ENCODE measurements at regions not wholly inside any gene's neighbourhood (a gene's known extent, or its start where the extent isn't known, plus 50 kb on each side); places are given as distances from the start of the nearest gene placed in this dataset.
A peak's percentile ranks its signal among the peaks of the same experiment; 100 is the strongest.
"Not testable (repeated sequence)": the region's sequence is repeated elsewhere in the genome, so short reads cannot be mapped to it uniquely, and the experiment has no call there.

- peak; percentile 45 for DNase-seq
These were observed 199.9 kb upstream of the COX10 start for GRCh38 chr17:13869331-13869940.

- no peak for DNase-seq
These were observed 198.0 kb upstream of the COX10 start for GRCh38 chr17:13871261-13871660.

GRCh38 chr17:13874134-13874533 lies 195.2 kb upstream of the COX10 start:
- no peak for DNase-seq

- no peak for DNase-seq
These were observed 194.5 kb upstream of the COX10 start for GRCh38 chr17:13874817-13875216.

- DNase-seq: no peak
These were observed 189.3 kb upstream of the COX10 start for GRCh38 chr17:13879961-13880466.

- DNase-seq: no peak
These were observed 185.6 kb upstream of the COX10 start for GRCh38 chr17:13883659-13884058.

- no peak for DNase-seq
These were observed 185.0 kb upstream of the COX10 start for GRCh38 chr17:13884347-13884746.

GRCh38 chr17:13885550-13885949 lies 183.8 kb upstream of the COX10 start:
- no peak for DNase-seq

- no peak for DNase-seq
These were observed 183.1 kb upstream of the COX10 start for GRCh38 chr17:13885953-13886889.

GRCh38 chr17:13888056-13888609 lies 181.2 kb upstream of the COX10 start:
- peak; percentile 34 for DNase-seq

- DNase-seq: not testable (repeated sequence)
These were observed 160.3 kb upstream of the COX10 start for GRCh38 chr17:13908971-13909370.

GRCh38 chr17:13909901-13910519 lies 159.3 kb upstream of the COX10 start:
- no peak for DNase-seq

- DNase-seq: no peak
These were observed 151.7 kb upstream of the COX10 start for GRCh38 chr17:13917634-13918033.

GRCh38 chr17:13918247-13918646 lies 151.1 kb upstream of the COX10 start:
- DNase-seq: no peak

GRCh38 chr17:13919818-13920217 lies 149.5 kb upstream of the COX10 start:
- DNase-seq: no peak

- DNase-seq: no peak
These were observed 148.9 kb upstream of the COX10 start for GRCh38 chr17:13920413-13920812.

- DNase-seq: no peak
These were observed 147.2 kb upstream of the COX10 start for GRCh38 chr17:13921841-13922776.

- no peak for DNase-seq
These were observed 146.4 kb upstream of the COX10 start for GRCh38 chr17:13922885-13923284.

GRCh38 chr17:13925579-13925978 lies 143.7 kb upstream of the COX10 start:
- DNase-seq: no peak

- DNase-seq: peak; percentile 54
These were observed 138.2 kb upstream of the COX10 start for GRCh38 chr17:13931111-13931526.

- peak; percentile 80 for DNase-seq
These were observed 137.4 kb upstream of the COX10 start for GRCh38 chr17:13931800-13932460.
